Cardiac muscle cell (in vitro differentiated cells and primary cell): ENCODE measurements at regions not wholly inside any gene's neighbourhood (a gene's known extent, or its start where the extent isn't known, plus 50 kb on each side); places are given as distances from the start of the nearest gene placed in this dataset.

Experiments used
- DNase-seq, 2 donors: peaks; one replicate each; pipeline versions ENCODE4 v3.0.0 to v3.0.0-alpha.2; 2010 to 2017; ENCODE audit warnings: low read depth in 1 of 2, low spot score in 1 of 2
- H3K27ac ChIP-seq: fragments of 200-600 bp; sonication (generic); 2 replicates; pipeline ENCODE4 v1.5.1; 2016
- H3K27me3 ChIP-seq: fragments of 200-600 bp; sonication (generic); 2 replicates; pipeline ENCODE4 v1.6.0; 2016; ENCODE audit warnings: control low read depth
- H3K36me3 ChIP-seq: fragments of 200-600 bp; sonication (generic); 2 replicates; pipeline ENCODE4 v1.5.1; 2016; ENCODE audit warnings: control low read depth
- H3K4me1 ChIP-seq: fragments of 200-600 bp; sonication (generic); 2 replicates; pipeline ENCODE4 v1.8.1; 2017; ENCODE audit warnings: low read depth, mild to moderate bottlenecking, mixed run types
- H3K4me3 ChIP-seq: fragments of 200-600 bp; sonication (generic); 2 replicates; pipeline ENCODE4 v1.5.1; 2016; ENCODE audit warnings: mild to moderate bottlenecking
- H3K9me3 ChIP-seq: fragments of 200-600 bp; sonication (generic); 2 replicates; pipeline ENCODE4 v1.5.1; 2017; ENCODE audit warnings: low read depth, mild to moderate bottlenecking, control low read depth
- CTCF ChIP-seq: IDR thresholded peaks from 2 replicates; pipeline ENCODE4 v1.5.1; 2012; ENCODE audit warnings: low read depth, mild to moderate bottlenecking, low read length

- DNase-seq = peak in 1 of 2 donors; percentile 6
- Histone ChIP-seq H3K4me3 (no peak overlapping the region), H3K27ac (peak overlapping the region; percentile 91), H3K36me3 (no peaks in the 10 kb centered on the region), H3K9me3 (no peaks in the 10 kb centered on the region), H3K27me3 (no peaks in the 10 kb centered on the region), H3K4me1 (peaks cover 37% of the 10 kb centered on the region)
- TF ChIP-seq CTCF = no peak
These were observed 315.4 kb downstream of the LMO4 start for GRCh38 chr1:87644033-87644578.

GRCh38 chr1:87644579-87645190 is 316.0 kb downstream of the LMO4 start:
- Histone ChIP-seq H3K27me3 (no peaks in the 10 kb centered on the region), H3K36me3 (no peaks in the 10 kb centered on the region), H3K9me3 (no peaks in the 10 kb centered on the region), H3K4me1 (peaks cover 37% of the 10 kb centered on the region), H3K27ac (peak overlapping the region; percentile 27), H3K4me3 (no peak overlapping the region)
- peak in 1 of 2 donors; percentile 52 for DNase-seq
- no peak for TF ChIP-seq CTCF

GRCh38 chr1:87647430-87648177 is 318.9 kb downstream of the LMO4 start:
- Histone ChIP-seq H3K27me3 (no peaks in the 10 kb centered on the region), H3K4me1 (peaks cover 22% of the 10 kb centered on the region), H3K36me3 (no peaks in the 10 kb centered on the region), H3K4me3 (no peak overlapping the region), H3K27ac (peak overlapping the region; percentile 10), H3K9me3 (no peaks in the 10 kb centered on the region)
- no peak for DNase-seq
- no peak for TF ChIP-seq CTCF

- no peak for TF ChIP-seq CTCF
These were observed 319.8 kb downstream of the LMO4 start for GRCh38 chr1:87648323-87649119.

GRCh38 chr1:87650306-87650705 is 321.6 kb downstream of the LMO4 start:
- Histone ChIP-seq H3K9me3 (no peaks in the 10 kb centered on the region), H3K27me3 (no peaks in the 10 kb centered on the region), H3K4me1 (no peaks in the 10 kb centered on the region), H3K27ac (no peak overlapping the region), H3K4me3 (no peak overlapping the region), H3K36me3 (no peaks in the 10 kb centered on the region)
- no peak for DNase-seq
- TF ChIP-seq CTCF = no peak

More at GRCh38 chr1:87648323-87649119, 319.8 kb downstream of the LMO4 start:
- Histone ChIP-seq H3K4me3 (no peak overlapping the region), H3K36me3 (no peaks in the 10 kb centered on the region), H3K27me3 (no peaks in the 10 kb centered on the region), H3K27ac (no peak overlapping the region), H3K9me3 (no peaks in the 10 kb centered on the region), H3K4me1 (peaks cover 13% of the 10 kb centered on the region)
- DNase-seq = no peak
